HL-60/S4 (cell line): ENCODE measurements at regions not wholly inside any gene's neighbourhood (a gene's known extent, or its start where the extent isn't known, plus 50 kb on each side); places are given as distances from the start of the nearest gene placed in this dataset.
"Not testable (repeated sequence)": the region's sequence is repeated elsewhere in the genome, so short reads cannot be mapped to it uniquely, and the experiment has no call there.

Experiments used
- in situ Hi-C: fragments of 300-500 bp; cut with MboI; formaldehyde crosslinking; loops from 2 replicates; pipeline ENCODE4 v1.14.3; 2022; ENCODE audit warnings: low sequenced_read_pairs

DNA sequence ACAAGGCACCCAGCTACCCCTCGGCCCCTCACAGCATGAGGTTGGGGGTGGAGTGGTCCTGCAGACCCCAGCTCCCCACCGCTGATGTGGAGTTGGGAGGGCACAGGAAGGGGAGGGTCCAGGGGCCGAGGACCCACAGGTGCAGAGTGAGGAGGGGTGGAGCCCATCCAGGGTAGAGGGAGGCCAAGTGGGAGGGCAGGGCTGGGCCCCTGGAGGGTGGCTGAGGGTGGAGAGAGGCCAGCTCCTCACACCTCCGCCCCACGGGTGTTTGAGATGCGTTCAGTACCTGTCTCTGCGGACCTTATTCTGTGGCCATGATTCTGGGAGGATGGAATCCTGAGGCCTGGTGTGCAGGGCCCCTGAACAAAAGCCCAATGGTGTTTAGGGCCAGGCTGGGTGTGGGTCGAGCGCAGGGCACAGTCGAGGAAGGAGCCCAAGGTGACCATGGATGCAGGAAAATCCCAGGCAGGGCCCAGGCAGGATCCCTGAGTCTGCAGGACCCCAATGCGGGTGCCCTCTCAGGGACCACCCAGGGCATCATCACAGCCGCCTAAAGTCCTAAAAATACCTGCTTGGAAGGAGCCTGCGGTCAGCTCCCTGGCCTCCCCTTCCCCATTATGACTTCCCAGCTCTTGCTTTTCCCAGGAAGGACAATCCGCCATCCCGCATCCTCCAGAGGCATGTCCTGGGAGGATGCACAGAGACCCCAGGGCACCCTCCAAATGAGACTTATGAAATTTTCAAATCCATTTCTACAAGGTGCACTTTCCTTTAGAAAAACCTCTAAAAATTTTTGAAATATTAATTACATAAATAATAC lies 377.1 kb upstream of the SFSWAP start:
- in situ Hi-C loops: no loop called here

- in situ Hi-C loops: no loop called here
Measured at GRCh38 chr12:131334835-131335234, 376.1 kb upstream of the SFSWAP start.

GRCh38 chr12:131335456-131335855 lies 375.4 kb upstream of the SFSWAP start:
- in situ Hi-C loops: no loop called here

GRCh38 chr12:131337861-131338260 lies 373.0 kb upstream of the SFSWAP start:
- in situ Hi-C loops: not testable (repeated sequence)

DNA sequence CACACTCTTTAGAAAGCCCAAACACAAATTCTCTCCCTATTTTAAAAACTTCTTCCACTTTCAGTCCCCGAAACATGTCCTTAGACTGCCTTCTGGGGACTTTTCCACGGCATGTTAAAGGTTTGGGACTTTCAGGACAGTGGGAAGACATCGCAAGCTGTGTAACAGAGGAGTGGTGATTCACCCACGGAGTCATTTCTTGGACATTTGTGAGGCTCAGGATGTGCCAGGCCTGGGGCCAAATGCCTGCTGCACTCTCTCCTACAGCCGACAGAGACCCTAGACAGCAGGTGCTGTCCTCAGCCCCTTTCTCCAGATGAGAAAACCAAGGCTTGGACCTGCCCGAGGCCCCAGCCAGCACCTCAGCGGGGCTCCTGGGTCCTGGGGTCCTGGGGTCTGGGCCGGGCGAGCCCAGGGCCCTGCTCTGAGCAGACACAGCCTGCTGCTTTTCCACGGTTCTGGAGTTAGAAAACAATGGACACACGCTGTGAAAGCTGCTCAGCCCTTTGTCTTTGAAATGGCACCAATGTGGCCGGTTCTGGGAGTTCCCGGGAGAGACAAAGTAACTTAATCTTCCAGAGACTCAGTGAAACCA lies 370.2 kb upstream of the SFSWAP start:
- in situ Hi-C loops: no loop called here

DNA sequence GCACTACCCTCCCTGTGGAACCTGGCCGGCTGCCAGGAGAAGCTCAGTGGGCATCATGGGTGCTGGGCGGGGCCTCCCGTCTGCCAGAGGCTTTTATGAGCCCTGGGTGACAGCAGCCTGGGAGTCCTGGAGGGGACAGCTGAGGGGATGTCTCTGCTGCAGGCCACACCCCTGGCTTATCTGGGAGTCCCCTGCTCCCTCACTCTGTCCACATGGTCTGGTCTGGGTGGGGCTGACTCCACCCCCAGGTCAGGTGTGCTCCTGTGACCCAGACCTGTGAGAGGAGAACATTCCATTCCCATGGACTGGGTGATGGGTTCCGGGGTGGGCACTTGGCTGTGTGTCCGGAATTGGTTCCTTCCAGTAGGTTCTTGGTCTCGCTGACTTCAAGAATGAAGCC lies 369.3 kb upstream of the SFSWAP start:
- in situ Hi-C loops: not testable (repeated sequence)

GRCh38 chr12:131343436-131343835 lies 367.5 kb upstream of the SFSWAP start:
- in situ Hi-C loops: not testable (repeated sequence)

DNA sequence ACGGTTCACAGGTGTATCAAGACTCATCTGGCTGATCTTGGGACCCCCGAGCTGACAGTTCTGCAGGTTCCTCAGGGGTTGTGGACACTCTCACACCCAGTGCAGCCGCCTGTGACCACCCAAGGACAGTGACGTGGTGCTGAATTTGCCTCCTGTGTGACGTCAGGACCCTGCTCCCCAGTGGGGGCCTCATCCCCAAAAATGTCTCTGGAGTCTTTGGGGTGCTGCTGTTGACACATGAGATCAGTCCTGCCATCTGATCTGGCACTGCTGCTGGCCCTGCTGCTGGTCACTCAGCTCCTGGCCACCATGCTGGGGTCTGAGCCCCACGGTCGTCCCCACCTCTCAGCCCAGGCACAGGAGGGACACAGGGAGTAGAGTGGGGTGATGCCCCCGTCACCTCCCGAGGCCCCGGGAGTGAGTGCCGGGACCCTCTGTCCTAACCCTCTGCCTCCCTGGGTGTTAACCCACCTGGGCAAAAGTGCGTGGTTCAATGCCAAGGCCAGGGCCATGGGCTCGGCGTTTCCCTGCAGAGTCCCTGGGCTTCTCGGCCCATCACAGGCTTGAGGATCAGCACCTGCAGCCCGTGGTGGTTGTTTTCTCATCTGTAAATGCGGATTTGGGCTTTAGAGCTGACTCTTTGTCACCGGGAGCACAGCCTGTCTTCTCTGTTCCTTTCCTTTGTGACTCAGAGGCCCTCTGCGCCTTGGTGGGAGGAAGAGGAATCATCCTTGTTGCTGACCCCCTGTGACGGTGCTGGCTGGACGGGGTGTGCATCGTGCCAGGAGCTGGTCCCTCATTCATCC lies 366.0 kb upstream of the SFSWAP start:
- in situ Hi-C loops: not testable (repeated sequence)

GRCh38 chr12:131345521-131346436 lies 365.1 kb upstream of the SFSWAP start:
- in situ Hi-C loops: no loop called here

DNA sequence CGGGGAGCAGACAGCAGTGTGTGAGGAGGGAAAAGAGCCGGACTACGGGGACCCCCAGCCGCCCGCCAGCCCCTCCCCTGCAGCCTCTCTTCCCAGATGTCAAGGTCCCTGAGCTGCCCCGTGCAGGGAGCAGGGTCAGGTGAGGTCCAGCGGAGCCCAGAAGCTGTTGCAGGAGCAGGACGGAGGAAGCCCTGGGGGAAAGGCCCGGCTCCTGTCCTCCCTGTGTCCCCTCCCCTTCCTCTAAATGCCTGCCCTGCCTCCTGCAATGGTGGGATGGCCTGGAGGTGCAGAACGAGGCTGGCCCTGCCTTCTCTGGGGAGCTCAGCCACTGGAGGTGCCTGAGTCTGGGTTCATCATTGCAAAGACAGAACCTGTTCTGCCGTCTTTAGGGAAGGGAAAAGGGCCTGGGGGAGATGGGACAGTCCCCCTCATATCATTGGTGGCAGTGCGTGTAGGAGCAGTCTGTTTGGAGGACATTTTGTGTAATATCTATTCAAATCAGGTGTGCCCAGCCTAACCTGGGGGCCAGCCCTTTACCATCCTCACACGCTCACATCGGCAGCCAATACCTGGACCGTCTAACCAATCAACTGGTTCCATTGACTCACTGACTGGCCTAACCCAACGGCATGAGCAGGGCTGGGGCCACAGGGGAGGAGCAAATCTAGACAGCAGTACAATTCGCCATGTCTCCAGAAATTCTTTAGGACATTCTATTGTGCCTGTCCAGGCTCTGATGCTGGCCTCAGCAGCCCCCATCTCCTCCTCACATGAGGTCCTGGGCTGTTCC lies 364.1 kb upstream of the SFSWAP start:
- in situ Hi-C loops: no loop called here

GRCh38 chr12:131347345-131347714 lies 363.6 kb upstream of the SFSWAP start:
- in situ Hi-C loops: no loop called here

- in situ Hi-C loops: no loop called here
Measured at GRCh38 chr12:131347732-131348131, 363.2 kb upstream of the SFSWAP start.

DNA sequence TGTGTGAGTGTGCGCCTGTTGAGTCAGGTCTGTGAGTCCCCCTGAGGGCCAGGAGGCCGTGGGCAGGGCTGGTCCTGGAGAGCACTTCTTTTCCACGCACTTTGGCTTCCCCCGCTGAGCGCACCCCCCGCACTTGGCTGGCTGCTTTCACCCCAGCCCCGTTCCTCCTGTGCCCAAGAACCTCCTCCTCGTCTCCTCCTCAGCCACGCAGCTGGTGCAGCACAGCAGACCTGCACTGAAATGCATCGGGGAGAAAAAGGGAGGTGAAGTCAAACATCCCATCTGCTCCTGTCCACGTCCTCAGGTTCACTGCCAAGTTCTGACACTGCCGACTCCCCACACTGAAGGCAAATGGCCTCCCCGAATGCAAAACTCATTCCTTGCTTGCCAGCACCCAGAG lies 362.7 kb upstream of the SFSWAP start:
- in situ Hi-C loops: no loop called here

DNA sequence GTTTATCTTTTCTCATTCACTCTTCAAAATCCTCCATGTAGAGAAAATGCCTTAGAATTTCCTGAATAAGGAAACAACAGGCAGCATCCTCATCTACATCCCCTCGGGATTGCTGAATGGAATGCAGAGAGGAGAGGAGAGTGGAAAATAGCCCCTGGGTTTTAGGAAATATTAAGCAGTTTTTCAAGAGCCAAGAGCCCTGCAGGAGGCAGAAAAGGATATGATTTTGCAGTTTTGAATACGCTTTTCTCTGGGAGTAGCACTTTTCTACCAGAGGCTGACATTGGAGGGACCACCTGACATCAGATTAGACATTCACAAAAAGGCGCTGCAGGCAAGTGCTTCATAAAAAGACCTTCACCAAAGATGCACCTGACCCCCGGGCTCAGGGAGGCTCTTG lies 362.2 kb upstream of the SFSWAP start:
- in situ Hi-C loops: no loop called here

GRCh38 chr12:131349397-131350127 lies 361.3 kb upstream of the SFSWAP start:
- in situ Hi-C loops: no loop called here

DNA sequence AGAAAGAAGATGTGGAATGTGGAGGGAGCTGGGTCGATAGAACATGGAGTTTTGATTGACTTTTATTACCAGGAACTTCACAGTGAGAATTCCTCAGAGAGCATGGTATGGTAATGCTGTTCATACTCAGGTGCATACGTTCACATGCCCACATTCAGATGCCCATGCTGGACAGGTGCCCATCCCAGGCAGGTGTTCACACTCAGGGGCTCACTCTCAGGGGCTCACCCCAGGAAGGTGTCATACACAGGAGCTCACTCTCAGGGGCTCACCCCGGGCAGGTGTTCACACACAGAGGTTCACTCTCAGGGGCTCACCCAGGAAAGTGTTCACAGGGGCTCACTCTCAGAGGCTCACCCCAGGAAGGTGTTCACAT lies 360.0 kb upstream of the SFSWAP start:
- in situ Hi-C loops: no loop called here

DNA sequence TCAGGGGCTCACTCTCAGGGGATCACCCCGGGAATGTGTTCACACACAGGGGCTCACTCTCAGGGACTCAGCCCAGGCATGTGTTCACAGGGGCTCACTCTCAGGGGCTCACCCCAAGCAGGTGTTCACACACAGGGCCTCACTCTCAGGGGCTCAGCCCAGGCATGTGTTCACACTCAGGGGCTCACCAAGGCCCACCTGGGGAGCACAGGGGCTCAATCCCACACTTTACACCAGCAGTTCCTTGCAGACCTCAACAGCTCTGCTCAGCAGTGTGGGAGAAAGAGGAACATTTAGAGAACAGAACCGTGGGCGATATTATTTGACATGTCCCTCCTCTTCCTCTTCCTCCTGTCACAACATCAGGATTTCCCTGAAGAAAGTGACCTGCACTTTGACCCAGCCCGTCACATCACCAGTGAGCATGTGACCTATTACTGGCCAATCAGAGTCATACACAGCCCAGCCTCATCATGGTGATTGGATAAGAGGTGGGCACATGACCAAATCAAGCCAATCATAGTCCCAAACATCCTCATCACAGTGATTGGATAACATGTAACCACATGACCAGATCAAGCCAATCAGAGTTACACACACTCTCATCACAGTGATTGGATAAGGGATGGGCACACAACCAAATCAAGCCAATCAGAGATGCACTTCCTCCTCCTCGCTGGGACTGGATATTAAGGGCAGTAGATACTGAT lies 359.4 kb upstream of the SFSWAP start:
- in situ Hi-C loops: no loop called here

GRCh38 chr12:131352296-131352900 lies 358.5 kb upstream of the SFSWAP start:
- in situ Hi-C loops: no loop called here
